ENCODE measurements at regions not wholly inside any gene's neighbourhood (a gene's known extent, or its start where the extent isn't known, plus 50 kb on each side); places are given as distances from the start of the nearest gene placed in this dataset.

GRCh38 chr4:157558016-157558415 lies 337.5 kb downstream of the GRIA2 start:
- TF ChIP-seq CTCF (IDR thresholded peaks at IDR 0.05; ENCODE audit: extremely low read depth, insufficient read depth, missing control alignments), result no peak

GRCh38 chr4:157550028-157550427 lies 329.5 kb downstream of the GRIA2 start:
- DNase-seq (ENCODE audit: low spot score), result no peak
- in situ Hi-C loops (cut with MboI; ENCODE audit: low pct_unique_long_range_greater_than_20kb, low sequenced_read_pairs, unreplicated experiment), result no loop called here
- no peak for TF ChIP-seq CTCF (IDR thresholded peaks at IDR 0.05; ENCODE audit: extremely low read depth, insufficient read depth, missing control alignments)

More at GRCh38 chr4:157558016-157558415, 337.5 kb downstream of the GRIA2 start:
- no peak for DNase-seq (ENCODE audit: low spot score)
- in situ Hi-C loops (cut with MboI; ENCODE audit: low pct_unique_long_range_greater_than_20kb, low sequenced_read_pairs, unreplicated experiment), result no loop called here

- no peak for TF ChIP-seq CTCF (IDR thresholded peaks at IDR 0.05; ENCODE audit: extremely low read depth, insufficient read depth, missing control alignments)
These were observed 307.4 kb downstream of the GRIA2 start for GRCh38 chr4:157527954-157528353.

GRCh38 chr4:157521906-157522305 lies 301.4 kb downstream of the GRIA2 start:
- no peak for DNase-seq (ENCODE audit: low spot score)
- in situ Hi-C loops (cut with MboI; ENCODE audit: low pct_unique_long_range_greater_than_20kb, low sequenced_read_pairs, unreplicated experiment), result no loop called here
- TF ChIP-seq CTCF (IDR thresholded peaks at IDR 0.05; ENCODE audit: extremely low read depth, insufficient read depth, missing control alignments), result no peak

More at GRCh38 chr4:157527954-157528353, 307.4 kb downstream of the GRIA2 start:
- in situ Hi-C loops (cut with MboI; ENCODE audit: low pct_unique_long_range_greater_than_20kb, low sequenced_read_pairs, unreplicated experiment), result no loop called here
- DNase-seq (ENCODE audit: low spot score), result no peak

GRCh38 chr4:157514711-157515110 lies 294.2 kb downstream of the GRIA2 start:
- in situ Hi-C loops (cut with MboI; ENCODE audit: low pct_unique_long_range_greater_than_20kb, low sequenced_read_pairs, unreplicated experiment), result no loop called here
- no peak for DNase-seq (ENCODE audit: low spot score)
- peak; percentile 23 for TF ChIP-seq CTCF (IDR thresholded peaks at IDR 0.05; ENCODE audit: extremely low read depth, insufficient read depth, missing control alignments)

- in situ Hi-C loops (cut with MboI; ENCODE audit: low pct_unique_long_range_greater_than_20kb, low sequenced_read_pairs, unreplicated experiment), result no loop called here
- DNase-seq (ENCODE audit: low spot score), result no peak
- TF ChIP-seq CTCF (IDR thresholded peaks at IDR 0.05; ENCODE audit: extremely low read depth, insufficient read depth, missing control alignments), result no peak
These were observed 288.8 kb downstream of the GRIA2 start for GRCh38 chr4:157509341-157509740.

GRCh38 chr4:157502656-157503055 lies 282.1 kb downstream of the GRIA2 start:
- no peak for TF ChIP-seq CTCF (IDR thresholded peaks at IDR 0.05; ENCODE audit: extremely low read depth, insufficient read depth, missing control alignments)
- in situ Hi-C loops (cut with MboI; ENCODE audit: low pct_unique_long_range_greater_than_20kb, low sequenced_read_pairs, unreplicated experiment), result no loop called here
- DNase-seq (ENCODE audit: low spot score), result no peak

Data from GM13977 (cell line).